ENCODE measurements at regions not wholly inside any gene's neighbourhood (a gene's known extent, or its start where the extent isn't known, plus 50 kb on each side); places are given as distances from the start of the nearest gene placed in this dataset.

- TF ChIP-seq CTCF (conservative IDR thresholded peaks at IDR 0.05): no peak
- no peak for TF ChIP-seq EZH2 (IDR thresholded peaks at IDR 0.05; ENCODE audit: low read depth)
Measured at GRCh38 chr7:25863729-25864110, 288.3 kb upstream of the NFE2L3 start.
